ENCODE measurements at regions not wholly inside any gene's neighbourhood (a gene's known extent, or its start where the extent isn't known, plus 50 kb on each side); places are given as distances from the start of the nearest gene placed in this dataset.

DNA sequence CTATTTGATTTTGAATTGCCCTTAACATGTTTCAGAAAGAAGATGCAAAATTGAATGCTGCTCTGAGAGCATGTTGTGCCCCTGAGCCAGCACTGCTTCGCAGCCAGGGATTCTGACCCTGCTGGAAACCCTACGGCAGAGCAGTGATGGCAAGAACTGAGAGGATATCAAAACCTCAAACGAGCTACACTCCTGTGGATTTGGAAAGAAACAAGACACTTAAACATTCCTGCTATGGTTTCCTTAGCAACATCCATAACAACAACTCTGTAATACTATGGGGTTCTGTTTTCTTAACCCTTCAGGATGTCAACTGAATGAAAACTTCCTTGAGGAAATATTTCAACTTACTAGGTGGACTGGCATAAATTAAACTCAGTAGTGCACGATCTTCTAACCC lies 649.1 kb downstream of the NYAP2 start:
- no peak for TF ChIP-seq POLR2A (IDR thresholded peaks at IDR 0.05; ENCODE audit: low read depth, low read length)
- TF ChIP-seq TAF1 (IDR thresholded peaks at IDR 0.05; ENCODE audit: borderline replicate concordance, low read depth, low read length): no peak
- no peak for TF ChIP-seq POLR2AphosphoS5 (IDR thresholded peaks at IDR 0.05; ENCODE audit: low read depth, low read length)

All from GM12892 (cell line).